ENCODE measurements at regions not wholly inside any gene's neighbourhood (a gene's known extent, or its start where the extent isn't known, plus 50 kb on each side); places are given as distances from the start of the nearest gene placed in this dataset.

GRCh38 chr6:22078802-22079545, 217.9 kb downstream of the PRL start:
- no peak for DNase-seq

GRCh38 chr6:22079783-22080182, 217.1 kb downstream of the PRL start:
- DNase-seq = no peak

- no peak for DNase-seq
Observed at GRCh38 chr6:22081709-22082108, 215.1 kb downstream of the PRL start.

GRCh38 chr6:22082218-22082617, 214.6 kb downstream of the PRL start:
- DNase-seq = no peak

GRCh38 chr6:22083119-22083518, 213.7 kb downstream of the PRL start:
- no peak for DNase-seq

GRCh38 chr6:22087960-22088706, 208.7 kb downstream of the PRL start:
- no peak for DNase-seq

GRCh38 chr6:22091424-22091948, 205.3 kb downstream of the PRL start:
- DNase-seq = no peak

GRCh38 chr6:22095836-22096235, 201.0 kb downstream of the PRL start:
- no peak for DNase-seq

GRCh38 chr6:22098601-22099031, 198.2 kb downstream of the PRL start:
- DNase-seq = no peak

GRCh38 chr6:22099231-22099630, 197.6 kb downstream of the PRL start:
- DNase-seq = no peak

- no peak for DNase-seq
Observed at GRCh38 chr6:22099923-22100322, 196.9 kb downstream of the PRL start.

GRCh38 chr6:22101163-22101562, 195.7 kb downstream of the PRL start:
- no peak for DNase-seq

- DNase-seq = no peak
Observed at GRCh38 chr6:22102671-22103070, 194.2 kb downstream of the PRL start.

- DNase-seq = no peak
Observed at GRCh38 chr6:22106451-22106850, 190.4 kb downstream of the PRL start.

- no peak for DNase-seq
Observed at GRCh38 chr6:22106961-22107360, 189.9 kb downstream of the PRL start.

GRCh38 chr6:22108199-22108598, 188.6 kb downstream of the PRL start:
- DNase-seq = no peak

GRCh38 chr6:22110061-22110460, 186.8 kb downstream of the PRL start:
- no peak for DNase-seq

GRCh38 chr6:22112461-22112860, 184.4 kb downstream of the PRL start:
- DNase-seq = no peak

- DNase-seq = no peak
Observed at GRCh38 chr6:22113026-22113766, 183.6 kb downstream of the PRL start.

GRCh38 chr6:22115559-22115958, 181.3 kb downstream of the PRL start:
- no peak for DNase-seq

- DNase-seq = no peak
Observed at GRCh38 chr6:22117631-22118030, 179.2 kb downstream of the PRL start.

GRCh38 chr6:22119500-22119899, 177.3 kb downstream of the PRL start:
- no peak for DNase-seq

- no peak for DNase-seq
Observed at GRCh38 chr6:22124756-22125155, 172.1 kb downstream of the PRL start.

- no peak for DNase-seq
Observed at GRCh38 chr6:22126910-22127309, 169.9 kb downstream of the PRL start.
